GM12878 (cell line): ENCODE measurements at regions not wholly inside any gene's neighbourhood (a gene's known extent, or its start where the extent isn't known, plus 50 kb on each side); places are given as distances from the start of the nearest gene placed in this dataset.

Source experiments
- ATAC-seq: fragments of 200-7000 bp; cut with Tn5 transposase; 3 replicates; pipeline ENCODE4 v1.9.1; 2020; ENCODE audit warnings: mild to moderate bottlenecking, moderate library complexity
- BruUV-seq: library from RNA; stranded (reverse); fragments of 400-500 nt; replicated peaks from 2 replicates; lab custom pipeline; 2021; lab: Mats Ljungman, UMichigan
- CTCF ChIA-PET: fragments of 300-600 bp; sonication (Branson Sonifier 250); formaldehyde crosslinking; extraction: SDS; loops from one replicate; lab custom pipeline; 2021; ENCODE audit warnings: inconsistent platforms; lab: Yijun Ruan, JAX
- POLR2A ChIA-PET: fragments of 350-600 bp; formaldehyde crosslinking; extraction: SDS; loops from one replicate; lab custom pipeline; 2021; ENCODE audit warnings: inconsistent platforms; lab: Charles Lee
- RAD21 ChIA-PET: fragments of 300-600 bp; sonication (Branson Sonifier 250); formaldehyde crosslinking; loops from one replicate; lab custom pipeline; 2023; ENCODE audit warnings: antibody characterized with exemption; ENCODE audit not compliant: unreplicated experiment; lab: Charles Lee
- SMC1A ChIA-PET: fragments of 300-600 bp; sonication (Branson Sonifier 250); formaldehyde crosslinking; loops from one replicate; lab custom pipeline; 2023; ENCODE audit not compliant: unreplicated experiment, uncharacterized antibody; lab: Charles Lee
- DNase-seq: peaks from one replicate; pipeline ENCODE4 v3.0.0-alpha.2; 2011; ENCODE audit warnings: low read depth, low spot score
- FAIRE-seq: peaks from 3 replicates; lab custom pipeline; 2011; peaks lifted over from hg19 to GRCh38; lab: Jason Lieb, UNC
- H2AFZ ChIP-seq: 2 replicates; pipeline ENCODE4 v1.6.0; 2011; ENCODE audit warnings: low read depth, low read length, control low read depth; ENCODE audit not compliant: control insufficient read depth
- H3K27ac ChIP-seq: 2 replicates; pipeline ENCODE4 v1.5.1; 2011; ENCODE audit warnings: control low read depth; ENCODE audit not compliant: control insufficient read depth, insufficient read depth
- H3K27me3 ChIP-seq, 2 experiments: replicated peaks in 1 of 2; 2 replicates each; pipeline versions ENCODE4 v1.6.0 to v1.6.1; 2011; ENCODE audit warnings: low read length in 1 of 2; ENCODE audit not compliant: control insufficient read depth in 2 of 2, insufficient read depth in 2 of 2
- H3K36me3 ChIP-seq, 2 experiments: 2 replicates each; pipeline ENCODE4 v1.5.1; 2011; ENCODE audit warnings: low read length in 1 of 2; ENCODE audit not compliant: control insufficient read depth in 2 of 2, insufficient read depth in 2 of 2
- H3K4me1 ChIP-seq: 2 replicates; pipeline ENCODE4 v1.6.1; 2011; ENCODE audit warnings: mild to moderate bottlenecking, low read length, moderate library complexity, mixed read lengths; ENCODE audit not compliant: control insufficient read depth, insufficient read depth
- H3K4me2 ChIP-seq: 2 replicates; pipeline ENCODE4 v1.6.0; 2011; ENCODE audit warnings: control low read depth; ENCODE audit not compliant: control insufficient read depth, insufficient read depth
- H3K4me3 ChIP-seq: fragments of 200-600 bp; sonication (generic); 2 replicates; pipeline ENCODE4 v1.5.1; 2016
- H3K79me2 ChIP-seq: 2 replicates; pipeline ENCODE4 v1.6.0; 2011; ENCODE audit warnings: low read length; ENCODE audit not compliant: control insufficient read depth, insufficient read depth
- H3K9ac ChIP-seq: 2 replicates; pipeline ENCODE4 v1.8.0; 2011; ENCODE audit warnings: low read length, control low read depth, mixed read lengths; ENCODE audit not compliant: control insufficient read depth, insufficient read depth
- H3K9me3 ChIP-seq: replicated peaks from 3 replicates; pipeline ENCODE4 v1.5.1; 2011; ENCODE audit warnings: mild to moderate bottlenecking, low read length; ENCODE audit not compliant: control insufficient read depth, insufficient read depth
- H4K20me1 ChIP-seq: 2 replicates; pipeline ENCODE4 v1.6.0; 2011; ENCODE audit not compliant: control insufficient read depth, insufficient read depth
- FOXM1 ChIP-seq: IDR thresholded peaks from 2 replicates; pipeline ENCODE4 v1.6.1; 2012; ENCODE audit warnings: low read depth, mild to moderate bottlenecking, inconsistent platforms, low read length, moderate library complexity
- GABPA ChIP-seq: IDR thresholded peaks from 2 replicates; pipeline ENCODE4 v1.6.1; 2014; ENCODE audit warnings: antibody characterized with exemption, low read depth, mild to moderate bottlenecking, inconsistent platforms
- IRF4 ChIP-seq: IDR thresholded peaks from 2 replicates; pipeline ENCODE4 v1.6.1; 2011; ENCODE audit warnings: low read depth, low read length
- SREBF1 ChIP-seq: IDR thresholded peaks from 2 replicates; pipeline ENCODE4 v1.6.1; 2012; ENCODE audit warnings: mild to moderate bottlenecking, low read length
- SUZ12 ChIP-seq: fragments of 200-600 bp; sonication (generic); IDR thresholded peaks from one replicate; pipeline ENCODE4 v1.6.1; 2018; ENCODE audit warnings: antibody characterized with exemption, mild to moderate bottlenecking; ENCODE audit not compliant: unreplicated experiment
- WRNIP1 ChIP-seq: IDR thresholded peaks from 2 replicates; pipeline ENCODE4 v1.6.1; 2011; ENCODE audit warnings: low read depth, low read length, improper control_type of control experiment, borderline replicate concordance
- ZNF207 ChIP-seq: fragments of 450-650 bp; IDR thresholded peaks from 2 replicates; pipeline ENCODE4 v1.6.1; 2014; ENCODE audit warnings: antibody characterized with exemption, mild to moderate bottlenecking, borderline replicate concordance
- ZSCAN29 ChIP-seq: fragments of 450-650 bp; IDR thresholded peaks from 2 replicates; pipeline ENCODE4 v1.6.1; 2017; ENCODE audit warnings: mild to moderate bottlenecking, moderate library complexity
- WGBS: methylation state at CpG from one replicate; pipeline ENCODE4 v1.1.6; 2016; ENCODE audit warnings: low lambda C conversion rate; ENCODE audit not compliant: insufficient replicate concordance, insufficient coverage; ENCODE audit errors: missing lambda C conversion rate; 5-methylcytosine and 5-hydroxymethylcytosine counted together
- in situ Hi-C: fragments of 300-500 bp; cut with MboI; formaldehyde crosslinking; loops from 9 replicates; pipeline ENCODE4 v1.14.3; 2018; ENCODE audit warnings: mixed read lengths
- intact Hi-C: fragments of 100-400 bp; cut with micrococcal nuclease; formaldehyde crosslinking; loops from one replicate; pipeline ENCODE4 v1.14.2; 2022; ENCODE audit not compliant: unreplicated experiment
- TF ChIP-seq, protein P1 (sequence below): fragments of 450-650 bp; formaldehyde crosslinking; IDR thresholded peaks from 2 replicates; pipeline ENCODE4 v1.4.0; 2020; ENCODE audit warnings: mild to moderate bottlenecking, moderate library complexity

DNA sequence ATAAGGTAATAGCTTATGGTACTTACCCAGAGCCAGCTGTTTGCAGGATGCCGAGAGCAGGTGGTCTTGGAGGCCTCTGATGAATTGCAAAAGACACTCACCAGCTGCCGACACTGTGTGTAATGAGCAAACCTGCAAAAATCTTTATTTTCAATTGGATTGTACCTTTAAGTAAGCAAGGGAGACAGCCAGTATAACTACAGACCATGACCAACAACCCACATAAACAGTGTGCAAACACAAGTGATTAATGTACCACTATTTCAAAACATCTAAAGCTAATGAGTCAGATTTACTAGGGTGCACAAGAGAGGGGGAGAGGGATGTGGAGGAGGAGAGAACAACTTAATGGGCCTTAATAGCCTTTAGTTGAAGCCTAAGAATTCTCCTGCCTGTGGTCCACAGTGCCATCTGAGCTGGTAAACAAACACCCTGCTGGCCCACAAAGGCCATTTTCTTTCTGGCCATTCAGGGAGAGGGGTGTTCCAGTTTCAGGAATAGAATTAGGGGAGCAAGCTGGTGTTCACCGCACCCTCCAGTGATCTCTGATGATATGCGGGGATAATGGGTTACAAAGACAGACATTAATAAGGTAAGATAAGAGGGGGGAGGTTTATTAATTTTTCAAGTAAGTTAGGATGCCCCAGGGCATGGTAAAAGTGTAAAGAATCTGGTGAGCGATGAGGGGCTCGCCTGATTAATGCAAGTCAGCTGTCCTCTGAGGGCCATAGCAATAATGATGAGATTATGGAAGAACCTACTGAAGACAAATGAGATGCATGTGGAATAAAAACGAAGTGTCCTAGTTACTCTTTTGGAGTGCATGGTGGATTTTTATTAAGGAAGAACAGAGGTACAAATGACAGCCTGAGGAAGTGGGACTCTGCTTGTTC lies 196.4 kb downstream of the HRH4 start:
- BruUV-seq, result no TSS peak
- H3K79me2 ChIP-seq, result no peaks in the 10 kb centered on the region
- SMC1A ChIA-PET, result no interaction called here
- intact Hi-C loops (no loop called here), in situ Hi-C loops (no loop called here)
- RAD21 ChIA-PET, result no interaction called here
- no peak overlapping the region for H2AFZ ChIP-seq
- H3K9me3 ChIP-seq, result no peaks in the 10 kb centered on the region
- no peaks in the 10 kb centered on the region for H3K36me3 ChIP-seq
- no peak overlapping the region for H3K4me2 ChIP-seq
- H3K4me3 ChIP-seq, result no peak overlapping the region
- DNase-seq, result no peak
- TF ChIP-seq SUZ12 (no peak), SREBF1 (no peak), FOXM1 (no peak), IRF4 (no peak), ZSCAN29 (no peak), ZNF207 (no peak), GABPA (no peak), WRNIP1 (no peak)
- TF ChIP-seq, protein P1, sequence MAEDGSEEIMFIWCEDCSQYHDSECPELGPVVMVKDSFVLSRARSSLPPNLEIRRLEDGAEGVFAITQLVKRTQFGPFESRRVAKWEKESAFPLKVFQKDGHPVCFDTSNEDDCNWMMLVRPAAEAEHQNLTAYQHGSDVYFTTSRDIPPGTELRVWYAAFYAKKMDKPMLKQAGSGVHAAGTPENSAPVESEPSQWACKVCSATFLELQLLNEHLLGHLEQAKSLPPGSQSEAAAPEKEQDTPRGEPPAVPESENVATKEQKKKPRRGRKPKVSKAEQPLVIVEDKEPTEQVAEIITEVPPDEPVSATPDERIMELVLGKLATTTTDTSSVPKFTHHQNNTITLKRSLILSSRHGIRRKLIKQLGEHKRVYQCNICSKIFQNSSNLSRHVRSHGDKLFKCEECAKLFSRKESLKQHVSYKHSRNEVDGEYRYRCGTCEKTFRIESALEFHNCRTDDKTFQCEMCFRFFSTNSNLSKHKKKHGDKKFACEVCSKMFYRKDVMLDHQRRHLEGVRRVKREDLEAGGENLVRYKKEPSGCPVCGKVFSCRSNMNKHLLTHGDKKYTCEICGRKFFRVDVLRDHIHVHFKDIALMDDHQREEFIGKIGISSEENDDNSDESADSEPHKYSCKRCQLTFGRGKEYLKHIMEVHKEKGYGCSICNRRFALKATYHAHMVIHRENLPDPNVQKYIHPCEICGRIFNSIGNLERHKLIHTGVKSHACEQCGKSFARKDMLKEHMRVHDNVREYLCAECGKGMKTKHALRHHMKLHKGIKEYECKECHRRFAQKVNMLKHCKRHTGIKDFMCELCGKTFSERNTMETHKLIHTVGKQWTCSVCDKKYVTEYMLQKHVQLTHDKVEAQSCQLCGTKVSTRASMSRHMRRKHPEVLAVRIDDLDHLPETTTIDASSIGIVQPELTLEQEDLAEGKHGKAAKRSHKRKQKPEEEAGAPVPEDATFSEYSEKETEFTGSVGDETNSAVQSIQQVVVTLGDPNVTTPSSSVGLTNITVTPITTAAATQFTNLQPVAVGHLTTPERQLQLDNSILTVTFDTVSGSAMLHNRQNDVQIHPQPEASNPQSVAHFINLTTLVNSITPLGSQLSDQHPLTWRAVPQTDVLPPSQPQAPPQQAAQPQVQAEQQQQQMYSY (CRISPR knock-in tag), result no peak
- 28% methylated on average over 7 of the region's 7 CpGs for WGBS
- ATAC-seq, result no peak
- no peak overlapping the region for H3K9ac ChIP-seq
- no peaks in the 10 kb centered on the region; the same call in 1 of the 2 replicates for H3K4me1 ChIP-seq
- FAIRE-seq, result no peak
- H3K27ac ChIP-seq, result no peak overlapping the region
- no peaks in the 10 kb centered on the region for H4K20me1 ChIP-seq
- POLR2A ChIA-PET, result no interaction called here
- H3K27me3 ChIP-seq, result no peaks in the 10 kb centered on the region
- CTCF ChIA-PET, result interaction anchor here (1.0 to 1.8 kb wide), 2 partner anchors 70 to 170 kb away, joined by 3 to 5 read pairs; no protein-coding TSS in a partner anchor
